ENCODE measurements at regions not wholly inside any gene's neighbourhood (a gene's known extent, or its start where the extent isn't known, plus 50 kb on each side); places are given as distances from the start of the nearest gene placed in this dataset.

GRCh38 chr1:55500601-55501000 lies 285.4 kb upstream of the USP24 start:
- H3K9me3 Mint-ChIP-seq: no peaks in the 10 kb centered on the region
- H3K27me3 Mint-ChIP-seq (ENCODE audit: low read depth in 3 of 3): peaks cover under 1 to 5% (median 4%) of the 10 kb centered on the region in 3 donors
- no peaks in the 10 kb centered on the region for H3K4me1 ChIP-seq (ENCODE audit: control insufficient read depth in 1 of 2, insufficient read depth in 2 of 2, low read length in 2 of 2)
- H4K20me1 ChIP-seq (ENCODE audit: insufficient read depth, low read length): no peaks in the 10 kb centered on the region
- WGBS (ENCODE audit: insufficient coverage): no CpG with 5 or more reads among the region's 6 CpGs
- H3K27ac ChIP-seq (ENCODE audit: low read depth in 1 of 2, low read length in 2 of 2): no peak overlapping the region
- H2AFZ ChIP-seq (ENCODE audit: insufficient read depth, low read depth, low read length, poor library complexity, severe bottlenecking): no peak overlapping the region
- no peak for DNase-seq
- H3K79me2 ChIP-seq (ENCODE audit: insufficient read depth, low read length): no peaks in the 10 kb centered on the region
- no peaks in the 10 kb centered on the region for H3K36me3 ChIP-seq (replicated peaks in 1 of 2; ENCODE audit: control insufficient read depth in 1 of 2, insufficient read depth in 2 of 2, low read length in 2 of 2)
- no peaks in the 10 kb centered on the region for H3K27me3 ChIP-seq (ENCODE audit: control insufficient read depth in 2 of 2, insufficient read depth in 2 of 2, low read length in 2 of 2)
- no peak overlapping the region for H3K9ac ChIP-seq (ENCODE audit: insufficient read depth, low read length, poor library complexity, severe bottlenecking)
- H3K4me3 ChIP-seq (replicated peaks in 1 of 3; ENCODE audit: low read depth in 2 of 3, low read length in 3 of 3): no peak overlapping the region
- no peak for TF ChIP-seq CTCF (IDR thresholded peaks at IDR 0.05)
- no peak overlapping the region for H3K4me3 Mint-ChIP-seq
- no peaks in the 10 kb centered on the region for H3K36me3 Mint-ChIP-seq
- H3K9me3 ChIP-seq (replicated peaks in 1 of 2; ENCODE audit: control insufficient read depth in 1 of 2, insufficient read depth in 1 of 2, low read length in 2 of 2): no peaks in the 10 kb centered on the region
- H3K27ac Mint-ChIP-seq: no peak overlapping the region
- no peak overlapping the region for H3K4me2 ChIP-seq (replicated peaks; ENCODE audit: extremely low read depth, low read length, poor library complexity, severe bottlenecking)
- no peaks in the 10 kb centered on the region for H3K4me1 Mint-ChIP-seq
- intact Hi-C loops (cut with micrococcal nuclease): no loop called here

- Mint-ChIP-seq H3K27ac (no peak overlapping the region), H3K27me3 (ENCODE audit: low read depth in 3 of 3) (peaks cover 1 to 7% (median 3%) of the 10 kb centered on the region in 3 donors), H3K36me3 (no peaks in the 10 kb centered on the region), H3K4me1 (no peaks in the 10 kb centered on the region), H3K9me3 (peaks cover 0 to 4% (median 0%) of the 10 kb centered on the region in 7 donors), H3K4me3 (no peak overlapping the region)
- TF ChIP-seq CTCF (IDR thresholded peaks at IDR 0.05): no peak
- Histone ChIP-seq H3K9me3 (replicated peaks in 1 of 2; ENCODE audit: control insufficient read depth in 1 of 2, insufficient read depth in 1 of 2, low read length in 2 of 2) (no peaks in the 10 kb centered on the region), H3K4me2 (replicated peaks; ENCODE audit: extremely low read depth, low read length, poor library complexity, severe bottlenecking) (no peak overlapping the region), H3K4me1 (ENCODE audit: control insufficient read depth in 1 of 2, insufficient read depth in 2 of 2, low read length in 2 of 2) (no peaks in the 10 kb centered on the region), H3K36me3 (replicated peaks in 1 of 2; ENCODE audit: control insufficient read depth in 1 of 2, insufficient read depth in 2 of 2, low read length in 2 of 2) (no peaks in the 10 kb centered on the region), H4K20me1 (ENCODE audit: insufficient read depth, low read length) (no peaks in the 10 kb centered on the region), H3K27me3 (ENCODE audit: control insufficient read depth in 2 of 2, insufficient read depth in 2 of 2, low read length in 2 of 2) (no peaks in the 10 kb centered on the region), H3K27ac (ENCODE audit: low read depth in 1 of 2, low read length in 2 of 2) (no peak overlapping the region), H2AFZ (ENCODE audit: insufficient read depth, low read depth, low read length, poor library complexity, severe bottlenecking) (no peak overlapping the region), H3K4me3 (replicated peaks in 1 of 3; ENCODE audit: low read depth in 2 of 3, low read length in 3 of 3) (no peak overlapping the region), H3K79me2 (ENCODE audit: insufficient read depth, low read length) (no peaks in the 10 kb centered on the region), H3K9ac (ENCODE audit: insufficient read depth, low read length, poor library complexity, severe bottlenecking) (no peak overlapping the region)
- no peak for DNase-seq
- intact Hi-C loops (cut with micrococcal nuclease): no loop called here
- WGBS (ENCODE audit: insufficient coverage): 90% methylated on average over 1 of the region's 1 CpG
These were observed 275.4 kb upstream of the USP24 start for GRCh38 chr1:55490547-55490946.

Measured in CD14-positive monocyte (primary cell).